MM.1S (cell line): ENCODE measurements at regions not wholly inside any gene's neighbourhood (a gene's known extent, or its start where the extent isn't known, plus 50 kb on each side); places are given as distances from the start of the nearest gene placed in this dataset.

Experiments
- EZH2 ChIP-seq: fragments of 300-600 bp; sonication (generic); optimal IDR thresholded peaks from 2 replicates; pipeline ENCODE3; 2017; ENCODE audit warnings: low read depth, mild to moderate bottlenecking, antibody characterized with exemption, low read length, mixed read lengths
- TF ChIP-seq, protein P1 (sequence below): fragments of 300-600 bp; sonication (generic); IDR thresholded peaks from 2 replicates; pipeline ENCODE4 v1.5.1; 2016; ENCODE audit warnings: antibody characterized with exemption, low read length, mixed read lengths

DNA sequence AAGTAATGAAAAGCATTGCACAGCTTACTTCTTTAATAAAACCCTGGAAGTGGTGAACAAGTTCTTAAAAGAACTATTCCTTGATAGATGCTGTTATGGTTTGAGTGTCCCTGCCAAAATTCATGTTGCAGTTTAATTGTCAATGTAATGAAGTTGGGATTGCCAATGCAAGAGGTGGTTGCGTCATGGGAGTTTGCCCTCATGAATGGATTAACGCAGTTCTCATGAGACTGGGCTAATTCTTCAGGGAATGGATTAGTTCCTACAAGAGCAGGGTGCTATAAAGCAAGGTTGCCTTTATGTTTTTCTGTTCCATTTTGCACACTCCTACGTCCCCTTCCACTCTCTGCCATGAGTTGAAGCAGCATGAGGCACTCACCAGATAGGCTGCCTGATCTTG lies 446.7 kb upstream of the B3GALT2 start:
- TF ChIP-seq, protein P1, sequence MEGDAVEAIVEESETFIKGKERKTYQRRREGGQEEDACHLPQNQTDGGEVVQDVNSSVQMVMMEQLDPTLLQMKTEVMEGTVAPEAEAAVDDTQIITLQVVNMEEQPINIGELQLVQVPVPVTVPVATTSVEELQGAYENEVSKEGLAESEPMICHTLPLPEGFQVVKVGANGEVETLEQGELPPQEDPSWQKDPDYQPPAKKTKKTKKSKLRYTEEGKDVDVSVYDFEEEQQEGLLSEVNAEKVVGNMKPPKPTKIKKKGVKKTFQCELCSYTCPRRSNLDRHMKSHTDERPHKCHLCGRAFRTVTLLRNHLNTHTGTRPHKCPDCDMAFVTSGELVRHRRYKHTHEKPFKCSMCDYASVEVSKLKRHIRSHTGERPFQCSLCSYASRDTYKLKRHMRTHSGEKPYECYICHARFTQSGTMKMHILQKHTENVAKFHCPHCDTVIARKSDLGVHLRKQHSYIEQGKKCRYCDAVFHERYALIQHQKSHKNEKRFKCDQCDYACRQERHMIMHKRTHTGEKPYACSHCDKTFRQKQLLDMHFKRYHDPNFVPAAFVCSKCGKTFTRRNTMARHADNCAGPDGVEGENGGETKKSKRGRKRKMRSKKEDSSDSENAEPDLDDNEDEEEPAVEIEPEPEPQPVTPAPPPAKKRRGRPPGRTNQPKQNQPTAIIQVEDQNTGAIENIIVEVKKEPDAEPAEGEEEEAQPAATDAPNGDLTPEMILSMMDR: no peak
- no peak for TF ChIP-seq EZH2
